ENCODE measurements at regions not wholly inside any gene's neighbourhood (a gene's known extent, or its start where the extent isn't known, plus 50 kb on each side); places are given as distances from the start of the nearest gene placed in this dataset.
A peak's percentile ranks its signal among the peaks of the same experiment; 100 is the strongest.

DNA sequence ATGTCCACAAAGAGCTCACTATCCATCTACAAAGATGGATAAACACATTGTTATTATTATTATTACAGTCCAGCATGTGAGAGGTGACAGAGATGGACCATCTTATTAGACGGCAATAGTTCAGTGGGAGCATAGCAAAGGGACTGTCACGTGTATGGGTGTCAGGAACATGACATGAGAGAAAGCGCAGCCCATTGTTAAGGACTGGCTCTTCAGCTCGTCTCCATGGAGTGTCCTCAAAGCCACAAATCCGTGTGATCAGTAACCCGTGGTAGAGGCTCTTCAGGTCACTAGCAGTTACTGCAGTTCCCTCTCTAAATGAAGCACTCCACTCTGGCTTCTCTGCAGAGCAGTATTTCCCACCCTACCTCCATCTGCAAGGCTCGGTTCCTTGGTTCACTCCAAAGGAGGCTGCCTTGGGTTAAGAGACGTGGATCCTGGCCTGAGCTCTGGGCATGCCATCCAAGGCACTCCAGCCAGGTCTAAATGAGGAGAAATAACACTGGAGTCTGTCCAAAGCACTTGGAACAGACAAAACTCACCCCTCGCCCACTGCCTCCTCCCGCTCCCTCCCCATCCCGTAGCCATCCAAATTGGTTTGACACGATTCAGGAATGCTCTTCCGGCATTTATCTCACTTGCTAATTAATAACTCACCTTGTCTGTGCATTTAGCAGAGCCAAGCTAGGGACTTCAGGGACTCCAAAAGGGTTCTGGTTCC, 122.3 kb upstream of the WWC1 start:
- H3K27me3 ChIP-seq (ENCODE audit: control insufficient read depth, insufficient read depth, low read length), result peaks cover 2% of the 10 kb centered on the region
- ATAC-seq (ENCODE audit: low read depth in 2 of 2), result no peak
- H3K4me1 ChIP-seq (ENCODE audit: control insufficient read depth, insufficient read depth, low read length, poor library complexity, severe bottlenecking), result no peaks in the 10 kb centered on the region
- H3K4me1 Mint-ChIP-seq, result peaks cover 0 to 17% (median 8%) of the 10 kb centered on the region in 4 donors
- no peaks in the 10 kb centered on the region for H3K36me3 Mint-ChIP-seq
- peaks cover 17% of the 10 kb centered on the region for H3K27me3 Mint-ChIP-seq
- H3K27ac ChIP-seq (ENCODE audit: insufficient read depth, low read length, poor library complexity, severe bottlenecking), result no peak overlapping the region
- H3K4me3 ChIP-seq (ENCODE audit: low read depth, low read length), result no peak overlapping the region
- H3K9me3 Mint-ChIP-seq, result peaks cover 0 to 2% (median 0%) of the 10 kb centered on the region in 7 donors
- H3K4me3 Mint-ChIP-seq, result no peak overlapping the region
- DNase-seq, result no peak
- no peak overlapping the region for H3K27ac Mint-ChIP-seq
- H3K36me3 ChIP-seq (ENCODE audit: control insufficient read depth, insufficient read depth, low read length), result no peaks in the 10 kb centered on the region
- H3K9me3 ChIP-seq (ENCODE audit: control insufficient read depth in 2 of 2, low read length in 2 of 2), result no peaks in the 10 kb centered on the region

DNA sequence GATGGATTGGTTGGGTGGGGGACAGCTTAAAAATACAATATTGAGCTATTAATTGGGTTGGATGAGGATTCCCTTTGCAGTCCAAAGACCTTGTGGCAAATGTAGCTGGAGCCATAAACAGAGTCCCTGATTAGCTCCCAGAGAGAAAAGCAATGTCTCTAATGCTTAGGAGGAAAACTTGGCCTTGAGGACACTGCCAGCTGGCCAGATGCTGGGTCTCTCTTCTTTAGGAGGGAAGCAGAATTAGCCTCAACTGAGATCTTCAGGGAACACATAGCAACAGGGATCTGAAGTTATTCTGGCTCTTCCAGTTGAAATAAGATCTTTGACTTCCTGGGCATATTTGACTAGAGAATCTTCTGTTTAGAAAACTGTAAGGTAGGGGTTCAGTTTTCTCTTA, 121.7 kb upstream of the WWC1 start:
- H3K27me3 Mint-ChIP-seq, result peaks cover 17% of the 10 kb centered on the region
- peaks cover 0 to 2% (median 0%) of the 10 kb centered on the region in 7 donors for H3K9me3 Mint-ChIP-seq
- Histone ChIP-seq H3K36me3 (ENCODE audit: control insufficient read depth, insufficient read depth, low read length) (no peaks in the 10 kb centered on the region), H3K9me3 (ENCODE audit: control insufficient read depth in 2 of 2, low read length in 2 of 2) (no peaks in the 10 kb centered on the region), H3K27me3 (ENCODE audit: control insufficient read depth, insufficient read depth, low read length) (peaks cover 2% of the 10 kb centered on the region), H3K27ac (ENCODE audit: insufficient read depth, low read length, poor library complexity, severe bottlenecking) (no peak overlapping the region), H3K4me1 (ENCODE audit: control insufficient read depth, insufficient read depth, low read length, poor library complexity, severe bottlenecking) (no peaks in the 10 kb centered on the region), H3K4me3 (ENCODE audit: low read depth, low read length) (no peak overlapping the region)
- no peak overlapping the region for H3K4me3 Mint-ChIP-seq
- H3K27ac Mint-ChIP-seq, result peak overlapping the region in 1 of 3 donors; percentile 39
- no peaks in the 10 kb centered on the region for H3K36me3 Mint-ChIP-seq
- DNase-seq, result no peak
- ATAC-seq (ENCODE audit: low read depth in 2 of 2), result no peak
- H3K4me1 Mint-ChIP-seq, result peaks cover 0 to 17% (median 8%) of the 10 kb centered on the region in 4 donors

DNA sequence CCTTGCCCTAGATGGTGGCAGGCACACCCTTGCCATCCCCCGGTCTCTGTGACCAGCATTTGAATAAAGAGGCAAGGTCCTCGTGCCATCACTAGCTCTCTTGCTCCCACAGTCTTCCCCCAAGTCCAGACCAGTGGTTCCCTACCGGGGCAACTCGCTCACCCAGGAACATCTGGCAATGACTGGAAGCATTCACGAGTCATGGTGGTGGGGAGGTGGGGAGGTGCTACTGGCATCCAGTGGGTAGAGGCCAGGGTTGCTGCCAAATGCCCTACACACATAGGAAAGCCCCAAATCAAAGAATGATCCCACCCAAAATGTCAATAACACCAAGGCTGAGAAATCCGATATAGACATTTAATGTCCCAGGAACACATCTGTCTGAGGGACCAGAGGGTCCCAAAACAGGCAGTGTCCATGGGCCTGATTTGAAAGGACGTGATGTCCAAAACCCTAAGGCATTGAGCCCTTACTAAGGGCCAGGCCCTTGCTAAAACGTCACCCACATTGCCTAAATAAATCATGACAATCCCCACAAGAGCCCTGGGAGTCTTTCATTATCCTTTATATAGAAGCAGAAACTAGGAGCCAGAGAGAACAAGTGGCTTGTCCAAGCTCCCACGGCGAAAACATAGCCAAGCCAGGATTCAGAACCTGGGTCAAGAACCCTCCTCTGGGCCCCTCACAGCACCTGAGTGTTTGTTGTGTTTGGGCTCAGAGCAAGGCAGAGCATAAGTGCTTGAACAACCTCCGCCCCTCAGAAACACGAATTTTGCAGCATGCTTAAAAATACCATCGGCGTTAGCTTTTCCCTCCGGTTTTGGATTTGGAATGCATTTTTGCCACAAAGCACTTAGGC, 119.3 kb upstream of the WWC1 start:
- Mint-ChIP-seq H3K27me3 (peaks cover 6% of the 10 kb centered on the region), H3K36me3 (no peaks in the 10 kb centered on the region)

DNA sequence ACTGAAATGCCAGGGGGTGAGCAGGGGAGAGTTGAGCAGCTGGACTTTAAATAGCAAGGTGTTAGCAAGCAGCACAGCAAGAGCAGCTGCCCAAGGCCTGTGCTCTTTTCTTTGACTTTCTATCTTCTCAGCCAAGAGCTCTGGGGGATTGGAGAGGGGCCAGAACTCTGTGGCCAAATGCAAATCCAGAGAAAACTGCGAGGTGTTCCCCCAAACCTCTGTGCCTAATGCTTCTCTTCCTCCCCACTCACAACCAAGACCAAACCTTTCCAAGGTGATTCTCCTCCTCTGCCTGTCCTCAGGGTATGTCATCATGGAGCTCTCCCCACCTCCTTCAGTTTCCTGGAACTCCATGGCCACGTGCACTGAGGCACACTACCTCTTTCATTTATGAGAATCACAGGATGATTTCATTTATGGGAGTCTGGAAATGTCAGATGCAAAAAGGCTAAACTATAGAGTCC, 118.7 kb upstream of the WWC1 start:
- Histone ChIP-seq H3K27ac (ENCODE audit: insufficient read depth, low read length, poor library complexity, severe bottlenecking) (no peak overlapping the region), H3K9me3 (ENCODE audit: control insufficient read depth in 2 of 2, low read length in 2 of 2) (no peaks in the 10 kb centered on the region), H3K36me3 (ENCODE audit: control insufficient read depth, insufficient read depth, low read length) (no peaks in the 10 kb centered on the region), H3K4me1 (ENCODE audit: control insufficient read depth, insufficient read depth, low read length, poor library complexity, severe bottlenecking) (no peaks in the 10 kb centered on the region), H3K27me3 (ENCODE audit: control insufficient read depth, insufficient read depth, low read length) (no peaks in the 10 kb centered on the region), H3K4me3 (ENCODE audit: low read depth, low read length) (no peak overlapping the region)
- DNase-seq (no peak), ATAC-seq (ENCODE audit: low read depth in 2 of 2) (no peak)
- no peak overlapping the region for H3K4me3 Mint-ChIP-seq
- no peaks in the 10 kb centered on the region for H3K4me1 Mint-ChIP-seq
- peak overlapping the region in 1 of 3 donors; percentile 85 for H3K27ac Mint-ChIP-seq
- peaks cover 0 to 2% (median 0%) of the 10 kb centered on the region in 7 donors for H3K9me3 Mint-ChIP-seq
- no peaks in the 10 kb centered on the region for H3K36me3 Mint-ChIP-seq
- H3K27me3 Mint-ChIP-seq, result peaks cover 5% of the 10 kb centered on the region

More for the DNA sequence above, 119.3 kb upstream of the WWC1 start:
- H3K36me3 ChIP-seq (ENCODE audit: control insufficient read depth, insufficient read depth, low read length), result no peaks in the 10 kb centered on the region
- H3K4me1 ChIP-seq (ENCODE audit: control insufficient read depth, insufficient read depth, low read length, poor library complexity, severe bottlenecking), result no peaks in the 10 kb centered on the region
- Mint-ChIP-seq H3K4me3 (no peak overlapping the region), H3K4me1 (no peaks in the 10 kb centered on the region), H3K9me3 (peaks cover 0 to 2% (median 0%) of the 10 kb centered on the region in 7 donors), H3K27ac (no peak overlapping the region)
- H3K27me3 ChIP-seq (ENCODE audit: control insufficient read depth, insufficient read depth, low read length), result peaks cover under 1% of the 10 kb centered on the region
- H3K27ac ChIP-seq (ENCODE audit: insufficient read depth, low read length, poor library complexity, severe bottlenecking), result no peak overlapping the region
- H3K4me3 ChIP-seq (ENCODE audit: low read depth, low read length), result no peak overlapping the region
- no peak for ATAC-seq (ENCODE audit: low read depth in 2 of 2)
- no peaks in the 10 kb centered on the region for H3K9me3 ChIP-seq (ENCODE audit: control insufficient read depth in 2 of 2, low read length in 2 of 2)
- no peak for DNase-seq

DNA sequence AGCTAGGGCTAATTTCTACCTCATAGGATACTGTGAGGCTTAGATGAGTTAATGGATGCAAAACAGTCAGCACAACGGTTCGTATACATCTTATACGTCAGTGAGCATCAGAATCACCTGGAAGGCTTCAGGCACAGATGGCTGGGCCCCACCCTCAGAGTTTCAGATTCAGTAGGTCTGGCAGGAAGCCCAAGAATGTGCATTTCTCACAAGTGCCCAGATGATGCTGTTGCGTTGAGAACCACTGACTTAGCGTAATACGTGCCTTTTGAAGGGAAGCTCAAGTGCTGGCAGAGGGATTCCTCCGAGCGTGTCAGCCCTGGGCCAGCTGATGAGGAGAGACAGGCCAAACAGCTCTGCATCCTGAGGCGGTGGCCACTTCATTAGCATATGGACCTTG, 117.1 kb upstream of the WWC1 start:
- DNase-seq (no peak), ATAC-seq (ENCODE audit: low read depth in 2 of 2) (no peak)
- Histone ChIP-seq H3K4me1 (ENCODE audit: control insufficient read depth, insufficient read depth, low read length, poor library complexity, severe bottlenecking) (no peaks in the 10 kb centered on the region), H3K9me3 (ENCODE audit: control insufficient read depth in 2 of 2, low read length in 2 of 2) (no peaks in the 10 kb centered on the region), H3K27me3 (ENCODE audit: control insufficient read depth, insufficient read depth, low read length) (no peaks in the 10 kb centered on the region), H3K27ac (ENCODE audit: insufficient read depth, low read length, poor library complexity, severe bottlenecking) (no peak overlapping the region), H3K4me3 (ENCODE audit: low read depth, low read length) (no peak overlapping the region), H3K36me3 (ENCODE audit: control insufficient read depth, insufficient read depth, low read length) (no peaks in the 10 kb centered on the region)
- H3K4me3 Mint-ChIP-seq, result no peak overlapping the region
- peaks cover 5% of the 10 kb centered on the region for H3K27me3 Mint-ChIP-seq
- no peaks in the 10 kb centered on the region for H3K4me1 Mint-ChIP-seq
- H3K27ac Mint-ChIP-seq, result no peak overlapping the region
- H3K9me3 Mint-ChIP-seq, result peaks cover 0 to 2% (median 0%) of the 10 kb centered on the region in 7 donors
- H3K36me3 Mint-ChIP-seq, result no peaks in the 10 kb centered on the region

DNA sequence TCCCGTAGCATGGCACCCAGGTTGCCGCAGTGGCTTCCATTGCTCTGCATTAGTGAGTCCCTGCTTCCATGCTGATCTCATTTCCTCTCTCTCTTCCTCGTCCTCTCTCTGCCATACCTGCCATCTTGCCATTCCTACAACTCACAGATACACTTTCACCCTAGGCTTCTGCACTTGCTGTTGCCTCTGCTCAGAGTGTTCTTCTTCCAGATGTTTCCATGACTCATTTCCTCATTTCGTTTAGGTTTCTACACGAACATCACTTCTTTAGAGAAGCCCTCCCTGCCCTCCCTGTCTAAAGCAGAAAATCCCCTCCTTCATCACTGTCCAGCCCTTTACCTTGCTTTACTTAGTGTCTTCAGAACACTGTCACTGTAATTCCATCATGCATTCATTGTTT, 115.2 kb upstream of the WWC1 start:
- no peaks in the 10 kb centered on the region for H3K4me1 ChIP-seq (ENCODE audit: control insufficient read depth, insufficient read depth, low read length, poor library complexity, severe bottlenecking)
- Mint-ChIP-seq H3K27ac (no peak overlapping the region), H3K27me3 (no peaks in the 10 kb centered on the region), H3K4me3 (peak overlapping the region in 1 of 4 donors; percentile 0), H3K9me3 (no peaks in the 10 kb centered on the region), H3K36me3 (no peaks in the 10 kb centered on the region), H3K4me1 (no peaks in the 10 kb centered on the region)
- no peaks in the 10 kb centered on the region for H3K27me3 ChIP-seq (ENCODE audit: control insufficient read depth, insufficient read depth, low read length)
- no peak overlapping the region for H3K4me3 ChIP-seq (ENCODE audit: low read depth, low read length)
- H3K27ac ChIP-seq (ENCODE audit: insufficient read depth, low read length, poor library complexity, severe bottlenecking), result no peak overlapping the region
- ATAC-seq (ENCODE audit: low read depth in 2 of 2) (no peak), DNase-seq (no peak)
- H3K36me3 ChIP-seq (ENCODE audit: control insufficient read depth, insufficient read depth, low read length), result no peaks in the 10 kb centered on the region
- H3K9me3 ChIP-seq (ENCODE audit: control insufficient read depth in 2 of 2, low read length in 2 of 2), result no peaks in the 10 kb centered on the region

DNA sequence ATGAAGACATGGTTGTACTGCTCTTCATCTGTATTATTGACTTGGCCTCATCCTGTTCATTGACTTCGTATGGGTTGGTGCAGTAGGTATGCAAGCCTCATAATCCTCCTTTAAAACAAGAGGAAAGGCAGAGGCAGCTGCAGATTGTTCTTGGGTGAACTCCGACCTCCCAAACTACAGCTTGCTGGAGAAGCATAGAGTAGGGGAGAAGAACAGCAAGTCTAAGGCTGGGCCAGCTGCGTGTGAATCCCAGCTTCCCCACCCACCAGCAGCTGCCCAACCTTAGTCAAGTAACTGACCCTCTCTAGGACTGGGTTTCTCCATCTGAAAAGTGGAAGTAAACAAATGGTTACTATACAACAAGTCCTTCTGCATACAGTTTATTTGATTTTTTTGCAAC, 114.5 kb upstream of the WWC1 start:
- Mint-ChIP-seq H3K4me1 (no peaks in the 10 kb centered on the region), H3K27me3 (no peaks in the 10 kb centered on the region)
- no peak for ATAC-seq (ENCODE audit: low read depth in 2 of 2)

More for the DNA sequence above, 114.5 kb upstream of the WWC1 start:
- H3K4me1 ChIP-seq (ENCODE audit: control insufficient read depth, insufficient read depth, low read length, poor library complexity, severe bottlenecking), result no peaks in the 10 kb centered on the region
- no peak overlapping the region for H3K27ac ChIP-seq (ENCODE audit: insufficient read depth, low read length, poor library complexity, severe bottlenecking)
- H3K4me3 ChIP-seq (ENCODE audit: low read depth, low read length), result no peak overlapping the region
- no peak for DNase-seq
- H3K9me3 Mint-ChIP-seq, result peaks cover 0 to under 1% (median 0%) of the 10 kb centered on the region in 7 donors
- no peaks in the 10 kb centered on the region for H3K36me3 ChIP-seq (ENCODE audit: control insufficient read depth, insufficient read depth, low read length)
- H3K27me3 ChIP-seq (ENCODE audit: control insufficient read depth, insufficient read depth, low read length), result no peaks in the 10 kb centered on the region
- H3K9me3 ChIP-seq (ENCODE audit: control insufficient read depth in 2 of 2, low read length in 2 of 2), result no peaks in the 10 kb centered on the region
- H3K36me3 Mint-ChIP-seq, result no peaks in the 10 kb centered on the region
- H3K4me3 Mint-ChIP-seq, result no peak overlapping the region
- H3K27ac Mint-ChIP-seq, result no peak overlapping the region
